ENCODE measurements at regions not wholly inside any gene's neighbourhood (a gene's known extent, or its start where the extent isn't known, plus 50 kb on each side); places are given as distances from the start of the nearest gene placed in this dataset.

DNA sequence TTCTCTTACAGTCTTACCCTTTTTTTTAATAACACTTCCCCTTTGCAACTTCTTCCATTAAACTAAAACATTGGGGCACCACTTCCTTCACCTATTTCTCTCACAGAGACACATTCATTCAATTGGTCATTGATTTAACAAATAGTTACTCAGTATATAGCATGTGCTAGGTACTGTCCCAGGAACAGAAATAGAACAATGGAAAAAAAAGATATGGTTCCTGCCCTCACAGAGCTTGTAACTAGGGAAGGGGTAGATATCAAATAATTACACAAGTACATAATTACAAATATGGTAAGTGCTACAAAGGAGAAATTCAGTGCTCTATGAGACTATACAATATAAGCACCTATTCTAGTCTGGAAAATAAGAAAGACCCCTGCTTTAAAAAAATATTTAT is 165.5 kb upstream of the RBBP8 start:
- DNase-seq (ENCODE audit: low spot score in 2 of 2), result no peak
- H3K4me3 ChIP-seq (ENCODE audit: low read depth, poor library complexity, severe bottlenecking), result no peak overlapping the region
- no peak for TF ChIP-seq POLR2A (IDR thresholded peaks at IDR 0.05)
- TF ChIP-seq, protein P1, sequence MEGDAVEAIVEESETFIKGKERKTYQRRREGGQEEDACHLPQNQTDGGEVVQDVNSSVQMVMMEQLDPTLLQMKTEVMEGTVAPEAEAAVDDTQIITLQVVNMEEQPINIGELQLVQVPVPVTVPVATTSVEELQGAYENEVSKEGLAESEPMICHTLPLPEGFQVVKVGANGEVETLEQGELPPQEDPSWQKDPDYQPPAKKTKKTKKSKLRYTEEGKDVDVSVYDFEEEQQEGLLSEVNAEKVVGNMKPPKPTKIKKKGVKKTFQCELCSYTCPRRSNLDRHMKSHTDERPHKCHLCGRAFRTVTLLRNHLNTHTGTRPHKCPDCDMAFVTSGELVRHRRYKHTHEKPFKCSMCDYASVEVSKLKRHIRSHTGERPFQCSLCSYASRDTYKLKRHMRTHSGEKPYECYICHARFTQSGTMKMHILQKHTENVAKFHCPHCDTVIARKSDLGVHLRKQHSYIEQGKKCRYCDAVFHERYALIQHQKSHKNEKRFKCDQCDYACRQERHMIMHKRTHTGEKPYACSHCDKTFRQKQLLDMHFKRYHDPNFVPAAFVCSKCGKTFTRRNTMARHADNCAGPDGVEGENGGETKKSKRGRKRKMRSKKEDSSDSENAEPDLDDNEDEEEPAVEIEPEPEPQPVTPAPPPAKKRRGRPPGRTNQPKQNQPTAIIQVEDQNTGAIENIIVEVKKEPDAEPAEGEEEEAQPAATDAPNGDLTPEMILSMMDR (IDR thresholded peaks at IDR 0.05), result no peak
- intact Hi-C loops (cut with DNase I; ENCODE audit: low total_unique reads), result no loop called here

- WGBS, 2 donors, result 49 to 65% methylated on average over 3 of the region's 3 CpGs
- DNase-seq (ENCODE audit: low spot score in 2 of 2), result no peak
- TF ChIP-seq, protein P1 (IDR thresholded peaks at IDR 0.05), result no peak
- no peak for TF ChIP-seq POLR2A (IDR thresholded peaks at IDR 0.05)
- no peak overlapping the region for H3K4me3 ChIP-seq (ENCODE audit: low read depth, poor library complexity, severe bottlenecking)
- intact Hi-C loops (cut with DNase I; ENCODE audit: low total_unique reads), result no loop called here
These were observed 159.2 kb upstream of the RBBP8 start for GRCh38 chr18:22773944-22774343.

- WGBS, 2 donors, result 53 to 57% methylated on average over 1 of the region's 1 CpG
- no peak overlapping the region for H3K4me3 ChIP-seq (ENCODE audit: low read depth, poor library complexity, severe bottlenecking)
- no peak for DNase-seq (ENCODE audit: low spot score in 2 of 2)
- TF ChIP-seq POLR2A (IDR thresholded peaks at IDR 0.05), result no peak
- TF ChIP-seq, protein P1 (IDR thresholded peaks at IDR 0.05), result no peak
- intact Hi-C loops (cut with DNase I; ENCODE audit: low total_unique reads), result no loop called here
These were observed 154.1 kb upstream of the RBBP8 start for GRCh38 chr18:22778996-22779395.

DNA sequence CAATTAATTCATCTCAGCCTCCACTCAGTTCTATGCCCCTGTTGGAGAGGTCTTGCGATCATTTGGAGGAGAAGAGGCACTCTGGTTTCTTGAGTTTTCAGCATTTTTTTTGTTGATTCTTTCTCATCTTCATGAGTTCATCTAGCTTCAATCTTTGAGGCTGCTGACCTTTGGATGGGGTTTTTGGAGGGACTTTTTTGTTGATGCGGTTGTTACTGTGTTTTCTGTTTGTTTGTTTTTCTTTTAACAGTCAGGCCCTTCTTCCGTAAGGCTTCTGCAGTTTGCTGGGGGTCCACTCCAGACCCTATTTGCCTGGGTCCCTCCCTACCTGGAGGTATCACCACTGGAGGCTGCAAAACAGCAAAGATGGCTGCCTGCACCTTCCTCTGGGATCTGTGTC is 149.9 kb upstream of the RBBP8 start:
- 88 to 93% methylated on average over 3 of the region's 3 CpGs for WGBS, 2 donors
- TF ChIP-seq POLR2A (IDR thresholded peaks at IDR 0.05), result no peak
- TF ChIP-seq, protein P1 (IDR thresholded peaks at IDR 0.05), result no peak
- H3K4me3 ChIP-seq (ENCODE audit: low read depth, poor library complexity, severe bottlenecking), result no peak overlapping the region
- intact Hi-C loops (cut with DNase I; ENCODE audit: low total_unique reads), result no loop called here
- no peak for DNase-seq (ENCODE audit: low spot score in 2 of 2)

DNA sequence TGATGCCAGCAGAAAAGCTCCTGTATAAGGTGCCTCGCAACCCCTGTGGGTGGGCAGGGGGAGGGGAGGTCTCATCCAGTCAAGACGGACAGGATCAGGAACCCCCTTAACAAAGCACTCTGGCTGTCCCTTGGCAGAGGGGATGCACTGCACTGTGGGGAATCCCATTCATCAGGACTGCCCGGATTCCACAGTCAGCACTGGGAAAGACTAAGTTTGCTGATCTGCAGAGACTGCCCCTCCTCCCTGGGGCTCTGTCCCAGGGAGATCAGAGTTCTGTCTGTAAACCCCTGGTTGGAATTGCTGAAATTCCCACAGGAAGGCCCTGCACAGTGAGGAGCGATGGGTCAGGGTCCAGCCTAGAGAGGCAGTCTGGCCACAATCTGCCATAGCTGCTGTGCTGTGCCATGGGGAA is 149.5 kb upstream of the RBBP8 start:
- 60 to 75% methylated on average over 3 to 4 of the region's 4 CpGs for WGBS, 2 donors
- no peak for DNase-seq (ENCODE audit: low spot score in 2 of 2)
- intact Hi-C loops (cut with DNase I; ENCODE audit: low total_unique reads), result no loop called here
- H3K4me3 ChIP-seq (ENCODE audit: low read depth, poor library complexity, severe bottlenecking), result no peak overlapping the region
- TF ChIP-seq, protein P1 (IDR thresholded peaks at IDR 0.05), result no peak
- TF ChIP-seq POLR2A (IDR thresholded peaks at IDR 0.05), result no peak

DNA sequence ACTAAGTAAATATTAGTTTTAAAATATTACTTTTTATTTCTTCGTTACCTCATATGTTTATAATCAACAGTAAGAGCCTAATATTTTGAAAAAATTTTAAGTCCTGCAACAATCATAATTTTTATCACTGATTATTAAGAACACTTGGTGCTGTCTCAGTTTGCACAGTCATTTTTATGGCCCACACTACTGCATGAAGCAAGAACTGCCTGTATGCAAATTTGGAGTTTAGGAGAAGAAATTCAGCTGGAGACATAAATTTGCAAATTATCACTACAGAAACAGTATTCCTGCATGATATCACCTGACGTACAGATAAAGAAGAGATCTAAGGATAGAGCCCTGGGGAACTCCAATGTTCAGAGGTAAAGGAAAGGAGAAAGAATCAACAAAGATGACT is 144.1 kb upstream of the RBBP8 start:
- no peak for DNase-seq (ENCODE audit: low spot score in 2 of 2)
- WGBS, 2 donors, result 62 to 66% methylated on average over 2 of the region's 2 CpGs
- TF ChIP-seq, protein P1 (IDR thresholded peaks at IDR 0.05), result no peak
- no peak for TF ChIP-seq POLR2A (IDR thresholded peaks at IDR 0.05)
- intact Hi-C loops (cut with DNase I; ENCODE audit: low total_unique reads), result no loop called here
- no peak overlapping the region for H3K4me3 ChIP-seq (ENCODE audit: low read depth, poor library complexity, severe bottlenecking)

Measured in lower leg skin (tissue), 4 donors.